HG02623 (cell line): ENCODE measurements at regions not wholly inside any gene's neighbourhood (a gene's known extent, or its start where the extent isn't known, plus 50 kb on each side); places are given as distances from the start of the nearest gene placed in this dataset.
"Not testable (repeated sequence)": the region's sequence is repeated elsewhere in the genome, so short reads cannot be mapped to it uniquely, and the experiment has no call there.

Experiments
- ATAC-seq: cut with Tn5 transposase; IDR thresholded peaks from one replicate; pipeline ENCODE4 v1.9.1; 2021; ENCODE audit warnings: moderate library complexity; ENCODE audit not compliant: unreplicated experiment

GRCh38 chr5:85985167-85985566 lies 632.6 kb upstream of the COX7C start:
- ATAC-seq = no peak

DNA sequence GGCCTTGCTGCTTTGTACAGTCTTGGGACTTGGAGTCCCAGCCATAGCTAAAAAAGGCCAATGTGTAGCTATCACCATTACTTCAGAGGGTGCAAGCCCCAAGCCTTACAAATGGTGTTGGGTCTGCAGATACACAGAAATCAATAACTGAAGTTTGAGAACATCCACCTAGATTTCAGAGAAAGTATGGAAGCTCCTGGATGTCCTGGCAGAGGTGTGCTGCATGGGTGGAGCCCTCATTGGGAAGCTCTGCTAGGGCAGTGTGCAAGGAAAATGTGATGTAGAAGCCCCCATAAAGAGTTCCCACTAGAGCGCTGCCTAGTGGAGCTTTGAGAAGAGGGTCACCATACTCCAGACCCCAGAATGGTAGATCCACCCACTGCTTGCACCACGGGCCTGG lies 626.7 kb upstream of the COX7C start:
- no peak for ATAC-seq

- not testable (repeated sequence) for ATAC-seq
These were observed 623.1 kb upstream of the COX7C start for GRCh38 chr5:85994653-85995052.

- no peak for ATAC-seq
These were observed 619.1 kb upstream of the COX7C start for GRCh38 chr5:85998656-85999055.

- ATAC-seq = no peak
These were observed 609.4 kb upstream of the COX7C start for GRCh38 chr5:86008293-86008692.

DNA sequence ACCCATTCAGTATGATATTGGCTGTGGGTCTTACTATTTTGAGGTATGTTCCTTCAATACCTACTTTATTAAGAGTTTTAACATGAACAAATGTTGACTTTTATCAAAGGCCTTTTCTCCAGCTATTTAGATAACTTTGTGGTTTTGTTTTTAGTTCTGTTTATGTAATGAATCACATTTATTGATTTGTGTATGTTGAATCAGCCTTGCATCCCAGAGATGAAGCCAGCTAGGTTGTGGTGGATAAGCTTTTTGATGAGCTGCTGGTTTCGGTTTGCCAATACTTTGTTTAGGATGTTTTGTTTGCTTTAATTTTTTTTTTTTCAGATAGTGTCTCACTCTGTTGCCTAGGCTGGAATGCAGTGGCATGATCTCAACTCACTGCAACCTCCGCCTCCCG lies 609.0 kb upstream of the COX7C start:
- ATAC-seq = no peak

DNA sequence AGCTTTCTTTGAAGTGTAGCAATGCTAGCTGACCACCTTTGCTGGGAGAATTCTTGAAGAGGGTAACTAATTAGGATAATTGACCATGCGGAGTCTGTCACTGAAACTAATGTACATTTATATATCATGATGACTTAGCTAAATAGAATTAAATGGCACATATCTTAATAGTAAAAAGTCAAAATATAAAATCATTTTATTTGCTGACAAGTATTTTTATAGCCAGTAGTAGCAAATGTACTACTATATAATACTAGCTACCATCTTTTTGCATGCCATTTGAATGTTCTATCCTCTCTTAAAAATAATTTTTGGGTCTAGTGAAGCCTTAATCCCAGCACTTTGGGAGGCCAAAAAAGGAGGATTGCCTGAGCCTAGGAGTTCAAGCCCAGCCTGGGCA lies 605.8 kb upstream of the COX7C start:
- no peak for ATAC-seq

DNA sequence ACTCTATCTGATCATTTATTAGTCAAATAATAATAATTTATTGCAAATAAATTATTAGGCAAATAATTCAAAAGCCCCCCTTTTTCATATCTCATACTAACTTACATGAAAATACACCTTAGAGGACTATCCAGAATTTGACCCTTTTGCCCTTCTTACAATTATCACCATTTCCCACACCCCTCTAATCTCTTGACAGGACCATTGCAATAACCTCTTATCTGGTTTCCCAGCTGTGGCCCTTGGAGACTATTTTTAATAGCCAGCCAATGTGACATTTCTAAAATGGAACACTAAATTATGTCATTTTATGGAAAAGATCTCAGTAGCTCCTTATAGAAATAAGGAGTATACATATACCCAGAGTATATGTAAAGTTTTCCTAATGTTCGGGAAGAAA lies 588.4 kb upstream of the COX7C start:
- no peak for ATAC-seq

- ATAC-seq = no peak
These were observed 587.0 kb upstream of the COX7C start for GRCh38 chr5:86030753-86031152.

GRCh38 chr5:86038566-86038965 lies 579.2 kb upstream of the COX7C start:
- no peak for ATAC-seq

- ATAC-seq = no peak
These were observed 578.4 kb upstream of the COX7C start for GRCh38 chr5:86039351-86039750.

GRCh38 chr5:86070719-86071118 lies 547.0 kb upstream of the COX7C start:
- ATAC-seq = no peak

DNA sequence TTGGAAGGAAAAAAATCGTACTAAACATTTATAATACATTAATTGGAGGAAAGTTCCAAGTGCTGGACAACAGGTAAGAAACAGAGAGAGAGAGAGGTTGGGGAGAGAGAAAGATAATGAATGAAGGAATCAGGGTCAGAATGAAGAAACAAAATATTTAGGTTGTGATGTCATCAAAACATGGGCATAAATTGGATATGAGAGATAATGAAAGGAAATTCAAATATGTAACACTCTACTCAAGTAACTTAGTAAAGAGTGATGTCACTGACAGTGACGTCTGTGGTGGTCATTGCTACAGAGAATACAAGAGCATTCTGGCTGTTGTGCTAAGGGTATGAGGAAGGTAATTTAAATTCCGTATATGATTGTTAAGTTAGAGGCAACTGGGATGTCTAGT lies 543.4 kb upstream of the COX7C start:
- ATAC-seq = no peak

DNA sequence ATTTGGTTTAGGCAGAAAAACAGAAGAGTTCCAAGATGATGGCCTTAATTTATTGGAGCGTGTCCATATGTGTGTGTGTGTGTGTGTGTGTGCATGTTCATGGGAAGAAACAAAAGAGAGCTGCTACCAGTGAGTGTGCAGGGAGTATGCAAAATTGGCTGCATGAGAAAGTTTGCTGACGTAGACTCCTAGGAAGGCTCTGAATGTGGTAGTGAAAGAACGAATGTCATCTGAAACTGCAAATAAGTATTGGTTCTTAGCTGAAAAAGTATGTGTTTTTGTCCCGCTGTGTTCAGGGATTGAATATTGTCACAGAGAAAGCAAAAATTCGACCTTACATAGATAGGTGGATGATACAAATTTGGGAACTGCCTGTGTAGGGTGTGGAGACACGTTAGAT lies 542.6 kb upstream of the COX7C start:
- no peak for ATAC-seq

GRCh38 chr5:86095092-86095491 lies 522.6 kb upstream of the COX7C start:
- ATAC-seq = no peak

DNA sequence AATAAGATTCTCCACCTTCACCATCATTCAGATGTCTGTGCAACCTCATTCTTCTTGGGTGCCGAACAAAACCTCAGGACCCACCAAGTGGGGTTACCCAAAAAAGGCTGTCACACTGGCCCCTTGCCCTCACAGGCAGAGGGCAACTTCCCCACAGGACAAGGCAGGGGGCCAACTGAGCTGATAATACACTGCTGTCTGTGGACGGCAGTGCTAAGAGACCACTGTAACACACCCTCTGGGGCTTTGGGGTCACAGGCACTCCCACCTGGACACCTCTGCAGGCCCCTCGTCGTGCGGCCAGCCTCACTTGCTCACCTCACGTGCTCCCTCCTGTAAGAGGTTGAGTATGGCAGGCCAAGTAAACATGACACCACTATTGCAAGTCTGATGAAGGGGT lies 515.8 kb upstream of the COX7C start:
- no peak for ATAC-seq

- no peak for ATAC-seq
These were observed 508.9 kb upstream of the COX7C start for GRCh38 chr5:86108825-86109224.

DNA sequence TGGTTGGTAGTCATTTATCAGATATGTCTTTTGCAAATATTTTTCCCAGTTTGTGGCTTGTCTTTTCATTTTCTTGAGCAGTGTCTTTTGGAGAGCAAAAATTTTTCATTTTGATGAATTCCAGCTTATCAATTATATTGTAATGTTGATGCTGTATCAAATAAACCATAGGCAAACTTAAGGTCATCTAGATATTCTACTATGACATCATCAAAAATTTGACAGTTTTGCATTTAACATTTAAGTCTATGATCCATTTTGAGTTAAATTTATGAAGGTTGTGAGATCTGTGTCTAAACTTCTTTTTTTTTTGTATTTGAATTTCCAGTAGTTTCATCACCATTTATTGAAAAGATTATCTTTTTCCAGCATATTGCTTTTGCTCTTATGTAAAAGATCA lies 505.5 kb upstream of the COX7C start:
- no peak for ATAC-seq

DNA sequence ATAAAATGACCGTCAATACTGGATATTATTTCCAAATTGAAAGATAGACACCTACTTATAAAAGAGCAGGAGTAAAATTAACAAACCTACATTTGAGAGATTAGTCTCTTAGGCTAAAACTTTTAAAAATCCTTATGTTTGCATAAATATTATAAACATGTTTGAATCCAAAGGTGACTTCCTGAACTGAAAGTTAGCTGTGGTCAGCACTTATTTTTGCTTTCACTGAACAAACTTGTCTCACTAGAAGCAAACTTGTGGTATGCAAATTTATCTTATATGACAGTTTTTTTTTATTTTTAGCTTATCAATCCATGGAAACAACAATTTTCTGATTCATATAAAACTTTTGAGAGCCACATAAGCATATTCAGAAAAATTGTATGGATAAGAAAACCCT lies 502.6 kb upstream of the COX7C start:
- no peak for ATAC-seq

DNA sequence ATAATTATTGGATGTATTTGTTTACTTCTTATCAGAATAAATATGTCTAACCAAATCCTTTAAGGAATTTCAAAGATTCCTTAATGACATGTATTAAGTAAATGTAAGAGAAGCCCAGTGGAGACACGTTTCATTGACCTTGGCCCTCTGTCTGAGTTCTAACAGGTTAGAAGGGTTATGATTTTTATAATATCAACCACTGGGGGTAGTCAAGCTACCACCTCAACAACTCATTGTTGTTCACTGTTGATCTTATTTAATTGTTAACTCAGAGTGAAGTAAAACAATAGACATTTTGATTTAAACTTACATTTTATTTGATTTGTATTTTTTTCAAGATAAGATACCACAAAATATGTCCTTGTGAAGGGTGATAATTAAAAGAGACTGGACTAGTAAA lies 499.2 kb upstream of the COX7C start:
- no peak for ATAC-seq

DNA sequence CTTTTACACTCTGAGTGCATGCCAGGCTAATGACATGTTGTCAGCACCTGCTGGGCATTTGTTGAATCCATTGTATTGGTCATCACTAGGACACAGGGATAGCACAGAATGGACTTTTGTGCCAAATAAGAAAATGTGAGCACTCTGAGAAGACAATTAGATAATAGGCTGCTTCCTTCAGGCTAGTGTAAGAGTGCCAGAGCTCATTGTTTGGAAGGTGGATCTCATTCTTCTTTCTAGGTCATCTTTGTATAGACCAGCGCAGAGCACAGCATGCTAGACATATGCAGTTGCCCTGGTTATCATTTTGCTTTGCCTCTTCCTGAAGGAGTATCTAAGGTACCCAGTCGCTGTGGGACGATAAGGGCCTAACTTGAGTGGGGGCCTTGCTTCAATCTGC lies 493.4 kb upstream of the COX7C start:
- no peak for ATAC-seq

GRCh38 chr5:86125731-86126601 lies 491.8 kb upstream of the COX7C start:
- ATAC-seq = no peak

DNA sequence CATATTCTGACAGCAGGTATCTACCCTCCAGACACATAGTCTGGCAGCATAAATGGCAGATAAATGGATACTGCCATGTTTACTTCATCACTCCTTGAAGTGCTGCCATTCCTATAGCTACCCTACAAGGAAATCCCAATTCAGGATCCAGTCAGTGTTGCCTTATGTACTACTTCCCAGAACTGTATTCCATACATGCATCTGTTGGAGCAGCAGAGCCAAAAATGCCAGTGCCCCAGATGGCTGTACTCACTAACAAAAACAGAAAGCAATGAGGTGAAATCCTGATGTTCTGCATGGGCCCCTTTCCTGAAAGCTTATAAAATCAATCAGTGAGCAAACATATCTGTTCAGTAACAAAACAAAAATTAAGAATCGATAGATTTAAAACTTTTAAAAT lies 490.0 kb upstream of the COX7C start:
- ATAC-seq = no peak
